ENCODE measurements at regions not wholly inside any gene's neighbourhood (a gene's known extent, or its start where the extent isn't known, plus 50 kb on each side); places are given as distances from the start of the nearest gene placed in this dataset.

GRCh38 chr7:41238851-41239331 lies 464.0 kb downstream of the INHBA start:
- TF ChIP-seq RAD21 (IDR thresholded peaks at IDR 0.05; ENCODE audit: low read length) (no peak), FOXM1 (IDR thresholded peaks at IDR 0.05; ENCODE audit: low read depth) (no peak), CTCF (IDR thresholded peaks at IDR 0.05) (no peak), POLR2AphosphoS5 (IDR thresholded peaks at IDR 0.05; ENCODE audit: low read depth, low read length) (no peak), USF1 (IDR thresholded peaks at IDR 0.05; ENCODE audit: borderline replicate concordance, low read depth) (no peak), EP300 (IDR thresholded peaks at IDR 0.05; ENCODE audit: borderline replicate concordance in 1 of 2, low read depth in 1 of 2, low read length in 1 of 2) (peak in 1 of 2 experiments; percentile 69; a peak in 2 of 4 replicates), NRF1 (IDR thresholded peaks at IDR 0.05; ENCODE audit: low read depth, low read length) (no peak)

All from SK-N-SH (cell line).